Parathyroid adenoma (tissue), 2 donors: ENCODE measurements at regions not wholly inside any gene's neighbourhood (a gene's known extent, or its start where the extent isn't known, plus 50 kb on each side); places are given as distances from the start of the nearest gene placed in this dataset.

Experiments
- H2AFZ ChIP-seq: fragments of 300-600 bp; sonication (generic); one replicate; pipeline ENCODE4 v1.7.0; 2017; ENCODE audit warnings: antibody characterized with exemption, mild to moderate bottlenecking
- H3K27ac ChIP-seq: fragments of 300-600 bp; sonication (generic); one replicate; pipeline ENCODE4 v1.7.0; 2017
- H3K27me3 ChIP-seq: fragments of 300-600 bp; sonication (generic); one replicate; pipeline ENCODE4 v1.7.0; 2017; ENCODE audit warnings: low read length; ENCODE audit not compliant: control insufficient read depth, insufficient read depth
- H3K36me3 ChIP-seq: fragments of 300-600 bp; sonication (generic); one replicate; pipeline ENCODE4 v1.7.0; 2017; ENCODE audit warnings: low read length; ENCODE audit not compliant: control insufficient read depth, insufficient read depth
- H3K4me1 ChIP-seq: fragments of 300-600 bp; sonication (generic); one replicate; pipeline ENCODE4 v1.7.0; 2017; ENCODE audit warnings: control low read depth
- H3K4me2 ChIP-seq: fragments of 300-600 bp; sonication (generic); one replicate; pipeline ENCODE4 v1.7.0; 2017; ENCODE audit warnings: low read length
- H3K4me3 ChIP-seq: fragments of 300-600 bp; sonication (generic); one replicate; pipeline ENCODE4 v1.7.0; 2017; ENCODE audit warnings: low read depth, low read length
- H3K79me2 ChIP-seq: fragments of 300-600 bp; sonication (generic); one replicate; pipeline ENCODE4 v1.7.0; 2017; ENCODE audit warnings: control low read depth
- H3K9ac ChIP-seq: fragments of 300-600 bp; sonication (generic); one replicate; pipeline ENCODE4 v1.7.0; 2017; ENCODE audit warnings: mild to moderate bottlenecking
- H3K9me3 ChIP-seq: fragments of 300-600 bp; sonication (generic); one replicate; pipeline ENCODE4 v1.7.0; 2017; ENCODE audit warnings: low read length; ENCODE audit not compliant: control insufficient read depth
- CTCF ChIP-seq: fragments of 300-600 bp; sonication (generic); IDR thresholded peaks from one replicate; pipeline ENCODE4 v1.7.0; 2017; ENCODE audit warnings: antibody characterized with exemption, mild to moderate bottlenecking
- donor health status: primary hyperparathyroidism.

GRCh38 chr12:112738531-112738930 lies 53.0 kb upstream of the RPH3A start:
- Histone ChIP-seq H3K27ac (no peak overlapping the region), H3K79me2 (no peaks in the 10 kb centered on the region), H3K36me3 (no peaks in the 10 kb centered on the region), H3K9me3 (no peaks in the 10 kb centered on the region), H3K27me3 (no peaks in the 10 kb centered on the region), H2AFZ (no peak overlapping the region), H3K4me2 (no peak overlapping the region), H3K4me1 (peaks cover 6% of the 10 kb centered on the region), H3K4me3 (no peak overlapping the region), H3K9ac (no peak overlapping the region)
- TF ChIP-seq CTCF: no peak

DNA sequence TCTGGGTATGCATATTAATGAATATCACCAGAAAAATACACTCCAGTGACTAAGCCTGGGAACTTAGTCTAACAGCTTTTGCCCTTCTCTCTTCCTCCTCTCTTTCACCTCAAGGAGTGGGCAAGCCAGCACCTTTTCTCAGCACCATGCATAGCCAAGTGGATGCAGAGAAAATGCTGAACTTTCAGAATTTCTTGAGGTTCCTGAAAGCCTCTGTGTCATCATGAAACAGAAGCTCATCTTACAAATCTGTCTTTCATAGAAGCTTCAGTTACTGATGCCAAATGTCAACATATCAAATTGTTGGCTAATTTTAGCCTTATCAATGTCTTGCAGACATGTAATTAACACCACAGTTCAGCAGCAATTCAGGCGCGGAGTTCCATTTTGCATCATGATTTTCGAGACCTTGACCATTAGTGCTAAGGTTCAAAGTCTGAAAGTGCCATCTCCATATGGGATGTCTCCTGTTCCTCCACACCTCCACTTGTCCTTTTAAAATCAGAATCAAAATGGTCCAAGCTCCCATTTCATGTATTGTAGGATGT lies 51.1 kb upstream of the RPH3A start:
- TF ChIP-seq CTCF: no peak
- Histone ChIP-seq H3K4me3 (no peak overlapping the region), H2AFZ (no peak overlapping the region), H3K36me3 (no peaks in the 10 kb centered on the region), H3K9ac (no peak overlapping the region), H3K9me3 (no peaks in the 10 kb centered on the region), H3K27me3 (no peaks in the 10 kb centered on the region), H3K27ac (no peak overlapping the region), H3K79me2 (no peaks in the 10 kb centered on the region), H3K4me2 (no peak overlapping the region), H3K4me1 (peaks cover 6% of the 10 kb centered on the region)

DNA sequence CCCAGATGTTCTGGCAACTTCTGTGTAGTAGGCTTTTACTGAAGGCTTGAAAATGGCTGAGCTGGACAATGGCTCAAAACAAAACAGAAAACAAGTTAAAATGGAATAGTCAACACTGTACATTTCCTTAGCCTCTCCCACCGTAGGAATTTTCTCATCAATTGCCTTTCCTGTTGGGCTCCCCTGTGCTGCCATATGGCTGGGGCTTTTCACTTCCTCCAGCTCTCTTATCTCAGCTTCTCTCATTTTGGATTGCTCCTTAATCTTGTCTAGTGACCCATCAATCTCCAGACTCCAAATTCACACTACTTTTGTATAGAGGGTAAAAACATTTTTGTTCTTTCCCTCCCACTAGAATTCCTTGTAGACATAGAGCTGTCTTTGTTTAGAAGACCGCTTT lies 50.4 kb upstream of the RPH3A start:
- Histone ChIP-seq H3K4me2 (no peak overlapping the region), H3K4me3 (no peak overlapping the region), H3K9ac (no peak overlapping the region), H3K36me3 (no peaks in the 10 kb centered on the region), H3K9me3 (no peaks in the 10 kb centered on the region), H3K27ac (no peak overlapping the region), H2AFZ (no peak overlapping the region), H3K79me2 (no peaks in the 10 kb centered on the region), H3K27me3 (no peaks in the 10 kb centered on the region), H3K4me1 (peaks cover 6% of the 10 kb centered on the region)
- TF ChIP-seq CTCF: no peak
